Omental fat pad (tissue), 1 donor: ENCODE measurements at regions not wholly inside any gene's neighbourhood (a gene's known extent, or its start where the extent isn't known, plus 50 kb on each side); places are given as distances from the start of the nearest gene placed in this dataset.
A peak's percentile ranks its signal among the peaks of the same experiment; 100 is the strongest.
"Not testable (repeated sequence)": the region's sequence is repeated elsewhere in the genome, so short reads cannot be mapped to it uniquely, and the experiment has no call there.

ENCODE experiments used
- ATAC-seq: fragments of 150-250 bp; one replicate; pipeline ENCODE4 v1.9.1; 2016; ENCODE audit warnings: mild to moderate bottlenecking, moderate library complexity; ENCODE audit not compliant: low FRiP score
- DNase-seq: peaks from one replicate; pipeline ENCODE4 v3.0.0-alpha.2; 2019; ENCODE audit warnings: low spot score

DNA sequence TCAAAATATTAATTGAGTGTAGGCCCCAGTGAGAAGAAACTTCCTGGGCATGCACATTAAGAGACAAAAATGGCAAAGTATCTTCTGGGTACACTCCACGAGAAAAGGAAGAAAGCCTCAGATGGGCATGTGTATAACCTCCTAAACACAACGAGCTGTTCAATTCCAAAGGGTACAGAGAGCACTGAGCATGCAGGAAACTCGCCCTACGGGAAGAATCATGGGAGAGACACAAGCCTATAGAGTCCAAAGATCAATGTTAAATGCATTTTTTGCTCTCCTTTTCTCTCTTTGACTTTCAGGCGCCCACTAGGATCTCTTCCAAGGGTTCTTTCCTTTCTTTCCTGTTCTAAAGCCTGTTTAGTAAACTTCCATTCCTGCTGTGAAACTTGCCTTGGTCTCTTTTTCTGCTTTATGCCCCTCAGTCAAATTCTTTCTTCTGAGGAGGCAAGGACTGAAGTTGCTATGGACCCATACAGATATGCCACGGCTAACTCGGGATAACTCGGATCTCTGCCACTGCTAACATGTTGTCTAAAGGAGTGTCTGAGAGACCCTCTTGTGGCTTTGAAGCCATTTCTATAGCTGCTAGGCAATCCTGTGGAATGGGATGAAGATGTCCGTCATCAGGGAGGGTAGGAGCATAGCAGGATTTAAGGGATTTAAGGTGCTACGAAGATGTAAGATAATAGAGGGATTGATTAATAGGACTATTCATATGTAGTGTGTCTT is 99.5 kb upstream of the MTLN start:
- not testable (repeated sequence) for ATAC-seq, DNase-seq

GRCh38 chr2:110310988-110311475 is 98.7 kb upstream of the MTLN start:
- peak; percentile 88 for ATAC-seq
- DNase-seq, result not testable (repeated sequence)

GRCh38 chr2:110308728-110309127 is 96.4 kb upstream of the MTLN start:
- not testable (repeated sequence) for DNase-seq, ATAC-seq

GRCh38 chr2:110292807-110293206 is 80.5 kb upstream of the MTLN start:
- not testable (repeated sequence) for DNase-seq

GRCh38 chr2:110291909-110292579 is 79.7 kb upstream of the MTLN start:
- not testable (repeated sequence) for DNase-seq, ATAC-seq

More at GRCh38 chr2:110292807-110293206, 80.5 kb upstream of the MTLN start:
- not testable (repeated sequence) for ATAC-seq

- not testable (repeated sequence) for DNase-seq, ATAC-seq
These were observed 75.5 kb upstream of the MTLN start for GRCh38 chr2:110287817-110288216.

- not testable (repeated sequence) for ATAC-seq, DNase-seq
These were observed 74.9 kb upstream of the MTLN start for GRCh38 chr2:110287253-110287652.

- ATAC-seq, result not testable (repeated sequence)
These were observed 72.7 kb upstream of the MTLN start for GRCh38 chr2:110285002-110285401.

DNA sequence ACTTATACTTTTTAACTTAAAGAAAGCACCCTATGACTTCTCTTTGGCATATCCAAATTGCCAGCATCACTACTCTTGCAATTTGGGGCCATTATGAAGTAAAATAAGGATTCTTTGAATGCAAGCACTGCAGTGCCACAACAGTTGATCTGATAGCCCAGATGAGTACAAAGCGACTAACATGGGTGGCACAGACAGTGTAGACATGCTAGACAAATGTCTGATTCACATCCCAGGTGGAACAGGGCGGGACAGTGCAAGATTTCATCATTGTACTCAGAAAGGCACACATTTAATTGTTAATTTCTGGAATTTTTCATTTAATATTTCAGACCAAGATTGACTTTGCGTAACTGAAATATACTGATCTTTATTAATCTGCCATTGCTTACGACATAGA is 68.5 kb upstream of the MTLN start:
- not testable (repeated sequence) for DNase-seq, ATAC-seq

More at GRCh38 chr2:110285002-110285401, 72.7 kb upstream of the MTLN start:
- DNase-seq, result not testable (repeated sequence)

- ATAC-seq, DNase-seq: not testable (repeated sequence)
These were observed 64.7 kb upstream of the MTLN start for GRCh38 chr2:110277054-110277453.

DNA sequence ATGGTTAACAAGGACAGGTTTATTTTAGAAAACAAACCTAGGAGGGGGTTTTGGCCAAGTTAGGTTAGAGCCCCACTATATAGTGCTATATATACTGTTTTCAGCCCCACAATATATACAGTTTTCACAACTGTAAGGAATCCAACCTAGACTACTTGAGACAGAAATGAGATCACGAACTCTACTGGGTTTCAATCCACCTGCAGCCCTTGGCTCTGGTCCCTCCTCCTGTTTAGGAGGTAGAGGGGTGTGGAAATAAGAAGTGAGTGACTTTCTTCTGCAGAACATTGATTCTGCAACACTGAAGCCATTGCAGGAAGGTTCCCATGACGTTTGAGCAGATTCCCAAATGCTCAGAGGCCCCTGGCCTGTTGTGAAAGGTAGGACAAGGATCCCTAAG is 63.7 kb upstream of the MTLN start:
- ATAC-seq, DNase-seq: not testable (repeated sequence)

GRCh38 chr2:110269674-110270073 is 57.3 kb upstream of the MTLN start:
- DNase-seq, ATAC-seq: not testable (repeated sequence)

- not testable (repeated sequence) for DNase-seq
- ATAC-seq, result peak; percentile 75
These were observed 55.6 kb upstream of the MTLN start for GRCh38 chr2:110267828-110268407.

GRCh38 chr2:110264804-110265203 is 52.5 kb upstream of the MTLN start:
- DNase-seq, ATAC-seq: not testable (repeated sequence)

DNA sequence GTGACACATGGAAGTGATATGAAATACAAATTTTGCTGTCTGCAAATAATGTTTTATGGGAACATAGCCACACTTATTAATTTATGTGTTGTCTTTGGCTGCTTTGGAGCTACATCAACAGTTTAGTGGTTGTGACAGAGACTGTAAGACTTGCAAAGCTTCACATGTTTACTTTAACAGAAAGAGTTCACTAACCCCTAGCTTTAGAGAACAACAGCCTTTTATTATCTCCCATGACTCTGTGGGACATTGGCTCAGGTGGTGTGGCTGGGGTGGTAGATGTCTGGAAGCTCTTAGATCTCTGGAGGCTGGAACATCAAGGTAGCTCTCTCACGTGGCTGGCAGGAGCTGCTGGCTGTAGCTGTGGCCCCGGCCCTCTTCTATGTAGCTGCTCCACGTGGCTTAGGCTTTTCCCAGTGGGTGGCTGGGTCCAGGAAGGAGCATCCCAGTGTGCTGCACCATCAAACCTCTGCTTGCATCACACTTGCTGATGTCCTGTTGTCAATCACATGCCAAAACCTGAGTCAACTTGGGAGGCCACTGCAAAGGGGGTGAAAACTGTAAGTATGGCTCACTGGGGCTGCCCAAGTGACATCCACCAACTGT is 51.8 kb upstream of the MTLN start:
- not testable (repeated sequence) for ATAC-seq

DNA sequence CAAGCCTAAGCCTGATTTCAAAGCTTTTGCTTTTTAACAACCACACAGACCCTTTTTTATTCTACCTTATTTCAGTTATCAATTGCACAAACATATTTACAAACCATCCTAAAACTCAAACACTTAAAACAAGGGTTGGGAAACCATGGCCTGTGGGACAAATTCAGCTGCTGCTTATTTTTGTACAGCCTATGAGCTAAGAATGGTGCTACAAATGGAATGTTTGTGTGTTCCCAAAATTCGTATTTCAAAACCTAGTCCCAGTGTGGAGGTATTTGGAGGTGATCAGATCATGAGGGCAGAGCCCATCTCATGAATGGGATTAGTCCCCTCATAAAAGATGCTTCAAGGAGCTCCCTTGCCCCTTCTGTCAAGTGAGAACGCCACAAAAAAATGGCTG is 51.1 kb upstream of the MTLN start:
- DNase-seq, ATAC-seq: not testable (repeated sequence)

More for the DNA sequence above, 51.8 kb upstream of the MTLN start:
- not testable (repeated sequence) for DNase-seq
